OCI-M1 (cell line): ENCODE measurements at regions not wholly inside any gene's neighbourhood (a gene's known extent, or its start where the extent isn't known, plus 50 kb on each side); places are given as distances from the start of the nearest gene placed in this dataset.
"Not testable (repeated sequence)": the region's sequence is repeated elsewhere in the genome, so short reads cannot be mapped to it uniquely, and the experiment has no call there.

Experiments
- DNase-seq: peaks from one replicate; lab custom pipeline; 2025; lab: John Stamatoyannopoulos, UW

DNA sequence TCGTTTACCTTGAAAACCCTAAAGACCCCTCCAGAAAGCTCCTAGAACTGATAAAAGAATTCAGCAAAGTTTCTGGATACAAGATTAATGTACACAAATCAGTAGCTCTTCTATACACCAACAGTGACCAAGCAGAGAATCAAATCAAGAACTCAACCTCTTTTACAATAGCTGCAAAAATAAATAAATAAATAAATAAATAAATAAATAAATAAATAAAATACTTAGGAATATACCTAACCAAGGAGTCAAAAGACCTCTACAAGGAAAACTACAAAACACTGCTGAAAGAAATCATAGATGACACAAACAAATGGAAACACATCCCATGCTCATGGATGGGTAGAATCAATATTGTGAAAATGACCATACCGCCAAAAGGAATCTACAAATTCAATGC, 186.8 kb upstream of the EOLA2 start:
- not testable (repeated sequence) for DNase-seq

DNA sequence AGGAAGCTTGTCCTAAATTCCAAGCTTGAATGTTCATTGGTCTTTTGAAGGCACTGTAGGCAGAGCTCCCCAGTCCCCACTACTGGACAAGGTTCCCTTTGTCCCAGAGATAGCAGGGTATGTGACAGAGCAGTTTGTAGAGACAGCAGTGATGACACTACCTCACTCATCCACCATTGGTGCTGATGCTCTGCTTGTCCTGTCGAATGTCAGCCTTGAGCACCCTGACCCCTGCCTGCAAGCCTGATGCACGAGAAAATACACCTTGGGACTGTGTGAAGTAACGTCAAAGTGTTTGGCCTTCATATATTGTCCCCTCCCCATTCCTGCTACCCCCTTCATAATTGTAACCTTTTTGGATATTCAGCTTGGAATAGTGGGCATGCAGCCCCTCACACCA, 188.9 kb upstream of the EOLA2 start:
- DNase-seq: no peak

DNA sequence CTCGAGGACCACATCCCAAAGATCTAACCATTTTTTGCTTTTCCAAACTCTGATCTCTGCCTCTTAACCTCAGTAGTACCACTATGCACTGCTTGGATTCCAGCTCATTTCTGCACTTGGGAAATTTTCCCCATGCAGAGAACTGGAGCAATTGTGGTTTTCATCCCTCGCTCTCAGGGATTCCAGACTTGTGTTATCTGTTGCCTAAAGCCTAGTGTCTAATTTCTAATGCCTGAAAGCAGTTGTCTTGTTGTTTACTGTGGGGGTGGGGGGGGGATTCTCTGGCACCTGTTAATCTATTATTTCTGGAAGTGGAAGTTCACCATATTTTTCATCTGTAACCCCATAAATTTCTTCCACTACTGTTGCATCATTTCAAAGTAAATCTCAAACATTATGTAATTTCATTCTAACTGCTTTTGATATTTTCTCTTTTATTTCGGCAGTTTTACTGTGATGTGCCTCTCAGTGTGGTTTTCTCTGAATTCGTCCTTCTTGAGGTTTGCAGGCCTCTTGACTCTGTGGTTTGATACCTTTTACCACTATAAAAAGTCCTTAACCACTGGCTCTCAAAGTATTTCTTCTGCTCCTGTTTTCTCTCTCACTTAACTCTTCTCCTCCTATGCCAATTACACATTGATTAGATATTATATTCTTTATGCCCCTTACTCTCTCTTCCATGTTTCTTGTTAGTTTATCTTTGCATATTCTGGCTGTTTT, 205.6 kb upstream of the EOLA2 start:
- DNase-seq: no peak

DNA sequence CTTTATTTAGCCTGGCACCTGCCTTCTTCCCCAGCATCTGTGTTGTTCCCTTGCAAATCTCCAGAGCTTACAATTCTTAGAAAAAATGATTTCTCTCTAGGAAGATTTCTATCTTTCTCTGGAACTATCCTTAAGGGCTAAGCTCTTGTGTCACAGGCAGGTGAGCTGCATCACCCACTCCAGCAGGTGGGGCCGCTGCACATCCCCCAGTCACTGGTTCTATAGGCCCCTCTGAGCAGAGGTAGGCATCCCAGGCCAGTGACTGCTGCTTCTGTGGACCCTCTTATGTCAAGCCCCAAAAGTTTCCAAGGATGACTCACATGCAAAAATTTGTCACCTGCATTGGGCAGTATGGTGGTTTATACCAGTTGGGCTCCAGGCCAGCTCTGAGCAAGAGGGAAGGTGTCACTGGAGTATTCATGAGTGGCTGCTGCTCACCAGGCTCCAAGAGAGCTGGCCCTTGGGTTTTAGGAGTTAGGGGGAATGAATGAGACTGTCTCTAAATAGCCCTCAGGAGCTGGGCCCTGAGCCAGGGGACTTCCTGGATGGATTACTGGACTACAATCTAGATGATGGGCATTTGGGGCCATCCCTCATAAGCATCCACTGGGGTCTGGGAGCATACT, 208.1 kb upstream of the EOLA2 start:
- no peak for DNase-seq

DNA sequence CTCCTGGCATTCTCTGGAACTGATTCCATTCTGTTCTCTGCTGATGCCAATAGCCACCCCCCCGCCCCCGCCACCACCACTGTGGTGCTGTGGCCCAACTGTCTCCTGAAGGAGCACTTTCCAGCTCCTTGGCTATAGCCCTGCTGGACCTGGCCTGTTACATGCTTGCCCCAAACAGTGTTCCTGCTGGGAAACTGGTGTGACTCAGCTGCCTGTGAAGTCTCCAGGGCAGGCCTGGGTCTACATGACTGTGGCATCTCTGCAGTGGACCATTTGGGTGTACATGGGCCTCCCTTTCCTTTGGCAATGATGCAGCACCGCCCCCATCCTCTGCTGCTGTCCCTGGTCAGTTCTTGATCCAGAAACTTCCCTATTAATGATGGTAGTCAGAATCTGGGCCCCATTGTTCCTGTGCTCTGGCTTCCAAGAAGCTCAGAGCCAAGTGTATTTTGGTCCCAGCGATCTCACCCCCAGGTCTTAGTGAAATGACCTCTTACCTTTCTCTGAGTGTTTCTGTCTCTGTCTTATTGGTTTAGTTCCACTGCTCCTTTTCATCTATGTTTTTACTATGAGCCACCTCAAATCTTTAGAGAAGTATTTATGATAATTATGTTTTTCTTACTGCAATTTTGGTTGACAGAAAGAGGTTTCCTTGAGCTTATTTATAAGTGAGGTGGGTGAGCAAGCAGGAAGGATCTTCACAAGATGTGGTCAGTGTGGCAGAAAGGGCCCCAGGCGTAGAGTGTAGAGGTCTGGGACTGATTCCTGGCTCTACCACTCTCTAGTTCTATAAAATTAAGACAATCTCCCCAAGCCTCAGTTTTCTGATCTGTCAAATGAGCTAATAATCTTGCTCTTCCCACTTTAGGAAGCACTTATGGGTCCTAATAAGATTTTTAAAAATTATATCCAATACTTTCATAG, 210.7 kb upstream of the EOLA2 start:
- no peak for DNase-seq

DNA sequence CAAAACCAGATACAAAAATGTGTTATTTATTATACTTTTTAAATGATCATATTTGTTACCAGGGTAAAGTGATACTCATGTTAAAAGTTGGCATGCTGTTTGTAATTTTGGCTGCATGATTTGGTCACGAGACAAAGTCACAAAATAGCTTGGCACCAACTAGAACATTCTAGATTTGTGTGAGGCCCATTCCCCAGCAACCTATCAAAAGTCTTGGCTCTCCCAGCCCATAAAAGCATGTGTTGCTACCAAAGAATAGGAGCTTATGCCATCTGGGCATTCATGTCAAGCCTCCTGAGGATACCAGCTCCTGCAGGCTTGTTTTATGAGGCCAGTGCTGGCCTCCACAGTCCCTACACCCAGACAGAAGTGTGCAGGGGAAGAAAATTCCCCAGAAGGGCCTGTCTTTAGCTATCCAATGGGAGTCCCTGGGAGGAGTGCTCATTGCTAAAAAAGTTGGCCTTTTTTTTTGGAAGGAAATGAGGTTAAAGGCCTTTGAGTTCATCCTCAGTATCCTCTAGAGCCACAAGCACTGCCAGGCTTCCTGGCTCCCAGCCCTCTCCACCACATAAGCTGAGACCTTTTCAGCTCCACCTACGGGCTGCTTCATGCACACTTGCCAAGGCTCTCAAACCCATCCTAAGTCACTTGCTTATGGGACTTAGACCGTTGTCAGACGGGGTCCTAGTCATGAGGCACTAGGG, 211.9 kb upstream of the EOLA2 start:
- no peak for DNase-seq

DNA sequence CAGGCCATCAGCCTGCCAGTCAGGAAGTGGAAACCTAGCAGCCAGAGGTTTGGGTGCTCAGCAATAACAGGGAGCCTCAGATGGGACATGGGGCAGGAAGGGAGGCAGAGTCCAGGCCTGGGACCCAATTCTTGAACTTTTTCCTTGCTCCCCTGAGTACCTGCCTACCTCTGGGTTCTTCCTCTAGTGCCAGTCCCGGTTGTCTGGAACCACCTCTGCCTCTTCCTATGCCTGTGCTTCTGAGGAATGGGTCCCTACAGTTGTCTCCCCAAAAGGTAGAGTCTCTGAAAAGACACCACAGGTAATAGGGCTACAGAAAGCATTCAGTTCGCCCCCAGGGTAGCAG, 212.4 kb upstream of the MAMLD1 start:
- no peak for DNase-seq

DNA sequence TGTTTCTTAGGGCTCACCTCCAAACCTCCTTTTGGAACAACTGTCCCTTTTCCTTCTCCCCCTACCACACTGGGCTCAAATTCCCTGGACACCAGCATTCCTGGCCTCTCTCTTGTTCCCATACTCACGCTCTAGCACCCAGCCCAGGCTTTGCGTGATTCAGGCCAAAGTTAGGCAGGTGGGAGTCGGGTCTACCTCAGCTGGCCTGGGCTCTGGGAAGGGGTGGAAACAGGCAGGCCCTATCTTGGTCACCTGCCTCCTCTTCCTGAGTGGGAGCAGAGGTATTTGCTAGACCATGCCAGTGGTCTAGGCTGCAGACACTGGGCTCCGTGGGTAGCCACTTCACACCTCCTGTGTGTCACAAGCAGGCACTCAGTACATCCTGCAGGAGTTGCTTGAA, 211.1 kb upstream of the MAMLD1 start:
- no peak for DNase-seq

DNA sequence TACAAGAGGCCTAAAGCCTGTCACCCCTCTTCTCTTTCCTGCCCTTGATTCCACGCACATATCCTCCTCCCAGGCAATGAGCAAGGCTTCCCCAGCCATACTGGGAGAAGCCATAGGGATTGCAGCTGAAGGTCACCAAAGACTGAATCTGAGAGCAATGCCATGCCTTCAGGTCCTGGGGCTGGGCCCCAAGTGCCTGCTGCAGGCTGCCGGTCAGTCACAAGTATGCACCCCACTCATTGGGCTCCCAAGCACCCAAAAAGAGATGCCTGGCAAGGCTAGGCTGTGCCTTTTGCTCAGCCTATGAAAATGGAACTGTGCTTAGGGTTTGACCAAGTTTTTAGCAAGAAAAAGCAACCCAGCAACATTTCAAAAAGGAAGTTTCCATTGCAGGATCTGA, 210.6 kb upstream of the MAMLD1 start:
- no peak for DNase-seq

DNA sequence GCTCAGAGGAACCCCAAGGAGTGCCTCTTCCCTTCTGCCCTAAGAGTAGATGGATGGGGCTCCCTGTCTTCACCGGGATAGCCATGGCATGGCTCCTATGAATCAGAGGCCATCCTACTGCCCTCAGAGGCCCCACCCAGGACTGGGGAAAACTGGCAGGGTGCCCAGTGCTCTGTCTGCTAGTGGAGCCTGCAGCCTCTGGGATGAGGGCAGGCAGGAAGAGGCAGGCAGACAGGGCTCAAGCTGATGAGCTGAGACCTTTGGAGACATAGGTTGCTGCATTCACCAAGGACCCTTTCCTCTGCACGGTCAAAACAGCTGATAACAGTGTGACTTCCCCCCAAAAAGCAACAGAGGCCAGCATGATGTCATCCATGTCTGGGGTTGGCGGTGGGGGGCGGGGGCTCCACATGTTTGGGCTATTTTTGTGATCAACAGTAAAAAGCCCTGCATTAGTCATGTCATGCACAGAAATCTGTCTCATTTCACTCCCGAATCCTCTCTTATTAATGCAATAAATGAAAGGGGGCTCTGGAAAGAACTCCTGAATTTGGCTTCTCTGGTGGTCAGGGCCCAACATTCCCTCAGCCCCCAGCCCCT, 207.6 kb upstream of the MAMLD1 start:
- no peak for DNase-seq

DNA sequence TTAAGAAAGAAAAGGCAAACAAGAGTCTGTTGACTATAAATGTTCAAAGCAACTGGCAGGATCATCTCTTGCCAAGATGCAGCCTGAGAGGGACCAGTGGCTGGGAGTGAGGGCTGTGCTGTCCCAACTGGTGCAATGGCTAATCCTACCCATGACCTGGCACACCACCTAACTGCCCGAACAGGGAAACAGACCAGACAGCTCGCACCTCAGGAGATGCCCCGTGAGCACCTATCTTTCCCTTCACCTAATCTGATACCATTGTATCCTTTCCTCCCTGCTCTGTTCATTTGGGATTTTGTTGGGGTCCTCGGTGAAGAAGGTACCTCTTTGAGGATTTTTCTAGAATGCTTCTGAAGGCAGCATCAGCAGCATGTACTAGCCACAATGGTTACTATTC, 206.5 kb upstream of the MAMLD1 start:
- no peak for DNase-seq

DNA sequence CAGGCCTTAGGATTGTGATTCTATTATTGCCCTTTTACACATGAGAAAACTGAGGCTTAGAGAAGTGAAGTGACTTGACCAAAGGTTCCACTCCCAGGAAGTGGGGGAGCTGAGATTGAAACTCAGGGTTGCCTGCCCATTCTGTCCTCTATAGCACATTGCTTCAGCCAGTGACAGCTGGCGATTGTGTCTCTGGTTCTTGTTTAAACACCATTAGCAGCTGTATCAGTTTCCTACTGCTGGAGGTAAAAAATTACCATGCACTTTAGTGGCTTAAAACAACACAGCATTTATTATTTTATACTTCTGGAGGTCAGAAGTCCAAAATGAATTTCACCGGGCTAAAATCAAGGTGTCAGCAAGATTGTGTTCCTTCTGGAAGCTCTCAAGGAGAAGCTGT, 205.8 kb upstream of the MAMLD1 start:
- no peak for DNase-seq

DNA sequence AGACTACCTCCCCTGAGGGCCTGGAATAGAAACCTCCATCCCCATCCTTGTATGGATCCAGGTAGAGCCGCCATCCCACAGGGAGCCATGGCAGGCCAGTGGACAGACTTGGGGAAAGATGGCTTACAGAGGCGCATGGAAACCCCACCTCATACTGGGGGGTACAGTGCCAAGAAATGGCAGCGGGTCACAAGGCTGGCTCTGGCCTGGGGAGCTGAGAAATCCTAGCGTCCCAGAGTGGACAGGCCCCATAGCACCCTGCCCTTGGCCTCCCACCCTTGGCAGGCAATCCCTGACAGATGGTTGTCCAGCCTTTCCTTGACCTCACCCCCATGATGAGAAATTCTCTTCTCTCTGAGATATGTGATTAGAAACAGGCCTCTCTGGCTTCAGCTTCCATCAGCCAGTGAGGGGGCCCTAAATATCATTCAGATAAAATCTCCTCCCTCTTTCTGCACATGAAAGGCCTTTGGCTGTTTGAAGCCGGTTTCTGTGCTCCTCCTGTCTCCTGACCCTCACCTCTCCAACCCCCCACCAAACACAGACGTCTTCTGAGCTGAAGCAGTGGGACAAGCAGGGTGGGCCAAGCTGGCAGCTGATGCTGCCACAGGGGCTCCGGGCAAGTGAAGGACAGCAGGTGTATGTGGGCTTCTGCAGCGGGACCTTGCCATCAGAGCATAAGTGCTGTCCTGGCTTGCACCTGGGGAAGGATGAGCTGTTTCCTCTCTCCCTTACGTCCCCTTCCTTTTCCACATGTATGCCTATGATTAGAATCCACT, 204.4 kb upstream of the MAMLD1 start:
- no peak for DNase-seq

DNA sequence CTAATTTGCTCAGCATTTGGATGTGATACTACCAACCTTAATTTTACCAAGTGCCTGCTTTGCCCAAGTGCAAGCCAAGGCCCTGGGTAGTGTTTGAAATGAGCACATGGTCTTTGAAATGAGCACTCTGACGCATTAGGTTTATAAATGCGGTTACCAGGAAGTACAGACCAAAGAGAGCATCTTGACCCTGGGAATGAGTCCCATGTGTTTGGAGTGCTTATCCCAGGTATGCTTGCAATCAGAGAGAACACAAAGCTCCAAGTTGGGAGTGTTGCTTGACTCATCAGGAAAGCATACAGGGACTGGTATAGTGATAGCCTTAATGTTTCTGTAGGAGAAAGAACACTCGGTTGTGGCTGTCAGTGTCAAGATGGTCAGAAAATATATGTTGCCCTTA, 203.6 kb upstream of the MAMLD1 start:
- DNase-seq: no peak

DNA sequence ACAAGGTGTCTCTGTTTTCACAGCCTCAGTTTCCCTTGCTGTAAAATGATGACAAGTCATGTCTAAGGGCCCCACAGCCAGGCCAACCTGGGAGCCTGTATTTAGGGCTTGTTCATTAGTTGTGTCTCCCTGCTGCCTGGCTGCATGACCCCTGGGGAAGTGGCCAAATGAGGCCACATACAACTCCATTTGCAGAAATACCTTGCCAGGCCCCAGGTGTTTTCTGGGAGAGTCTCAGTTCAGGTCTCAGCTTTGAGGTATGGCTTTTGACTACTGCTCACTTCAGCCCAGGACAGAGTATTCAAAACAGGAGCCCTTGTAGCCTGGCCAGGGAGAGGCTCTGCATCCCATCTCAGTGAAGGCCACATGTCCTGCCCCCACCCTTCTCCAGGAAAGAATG, 202.5 kb upstream of the MAMLD1 start:
- no peak for DNase-seq

DNA sequence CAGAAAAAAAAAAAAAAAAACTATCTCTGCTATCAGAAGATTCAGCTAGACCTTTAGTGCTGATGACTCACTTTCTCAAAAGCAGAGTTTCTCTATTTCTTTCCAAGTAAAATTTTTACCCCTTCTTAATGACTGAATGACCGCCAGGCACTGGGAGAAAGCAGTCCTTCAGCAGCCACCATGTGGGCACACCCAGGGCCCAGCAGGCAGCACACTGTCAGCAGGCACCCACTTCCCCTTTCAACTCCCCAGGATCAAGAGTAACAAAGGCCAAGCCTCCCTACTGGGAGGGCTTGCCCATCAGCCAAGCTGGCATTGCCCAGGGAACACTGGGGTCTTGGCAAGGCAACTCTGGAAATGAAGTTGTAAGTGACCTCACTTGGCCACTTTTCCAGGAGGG, 201.9 kb upstream of the MAMLD1 start:
- DNase-seq: no peak

DNA sequence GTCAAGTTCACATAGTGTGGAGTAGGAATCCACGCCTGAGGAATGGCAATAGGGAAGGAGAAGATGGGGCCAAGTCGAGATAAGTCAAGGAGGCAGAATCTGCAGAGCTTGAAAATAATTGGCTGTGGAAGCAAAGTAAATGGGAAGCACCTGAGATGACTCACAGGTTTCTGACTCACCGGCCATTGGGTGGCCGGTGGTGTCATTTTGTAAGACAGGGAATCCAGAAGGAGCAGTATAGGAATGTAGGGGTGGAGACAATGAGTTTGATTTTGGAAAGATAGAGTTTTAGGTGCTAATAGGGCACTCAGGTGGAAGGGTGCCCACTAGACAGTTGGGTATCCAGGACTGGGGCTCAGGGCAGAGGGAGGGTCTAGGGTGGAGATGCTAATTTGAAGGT, 201.0 kb upstream of the MAMLD1 start:
- no peak for DNase-seq

DNA sequence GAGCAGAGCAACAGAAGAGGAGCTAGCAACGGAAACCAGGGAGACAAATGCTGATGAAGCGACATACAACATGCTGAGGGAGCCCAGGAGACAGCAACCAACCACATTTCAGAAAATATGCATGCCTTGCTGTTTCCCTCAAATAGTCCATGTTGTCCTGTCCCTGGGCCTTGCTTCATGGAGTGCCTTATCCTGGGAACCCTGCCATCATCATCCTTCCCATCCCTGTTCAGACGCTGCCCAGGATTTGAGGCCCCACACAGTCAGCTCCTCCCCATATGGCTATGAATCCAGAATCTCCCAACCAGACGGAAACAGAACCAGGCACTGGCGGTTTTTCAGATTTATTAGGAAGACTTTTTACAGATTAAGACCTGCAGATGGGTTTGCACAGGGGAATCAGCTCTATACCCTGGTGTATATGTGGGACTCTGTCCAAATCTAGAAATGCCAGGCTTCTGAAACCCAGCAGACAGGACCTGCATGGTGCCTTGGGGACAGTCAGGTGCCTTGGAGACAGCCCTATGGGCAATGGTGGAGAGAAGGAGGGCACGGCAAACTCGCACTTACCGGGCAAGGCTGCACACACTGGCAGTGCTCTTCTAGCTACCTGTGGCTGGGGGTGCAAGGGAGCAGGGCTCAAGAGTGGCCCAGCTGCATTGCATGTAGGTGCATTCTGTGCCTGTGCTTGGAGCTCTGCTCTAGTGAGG, 199.7 kb upstream of the MAMLD1 start:
- no peak for DNase-seq

DNA sequence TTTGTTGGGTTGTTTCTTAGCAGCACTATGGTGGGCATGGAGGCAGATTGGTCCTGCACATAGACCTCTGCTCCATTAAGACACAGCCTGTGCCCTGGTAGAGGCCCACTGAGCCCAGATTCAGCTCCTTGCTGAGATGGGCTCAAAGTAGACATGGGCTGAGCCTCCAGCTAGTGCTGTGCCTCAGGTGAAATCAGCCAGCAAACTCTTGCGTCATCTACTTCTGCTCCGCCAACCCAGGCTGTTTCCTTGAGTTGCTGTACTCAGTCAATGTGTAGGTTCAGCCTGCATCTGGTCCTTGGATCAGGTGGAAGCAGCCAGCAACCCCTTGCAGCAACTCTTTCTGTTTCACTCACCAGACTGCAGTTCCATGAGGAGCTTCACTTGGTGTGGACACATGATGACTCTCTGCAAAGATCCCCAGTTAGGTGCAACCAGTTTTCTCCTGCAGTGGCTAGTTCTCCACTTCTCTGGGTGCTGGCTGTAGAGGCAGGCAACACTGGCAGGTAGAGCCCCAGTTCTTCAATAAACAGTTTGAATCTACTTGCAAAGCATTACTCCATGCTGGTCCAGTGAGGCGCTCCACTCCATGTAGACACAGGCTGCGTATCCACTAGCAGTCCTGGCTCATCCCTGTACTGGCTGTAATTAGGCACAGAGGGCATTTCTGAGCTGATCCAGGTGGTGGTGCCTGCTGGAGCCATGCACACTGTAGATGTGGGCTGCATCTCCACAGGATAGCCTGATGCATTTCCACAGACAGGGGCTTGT, 199.0 kb upstream of the MAMLD1 start:
- DNase-seq: no peak
